Erythroblast (primary cell): ENCODE measurements at regions not wholly inside any gene's neighbourhood (a gene's known extent, or its start where the extent isn't known, plus 50 kb on each side); places are given as distances from the start of the nearest gene placed in this dataset.

Source experiments
- GATA1 ChIP-seq: IDR thresholded peaks from 2 replicates; pipeline ENCODE4 v1.6.1; 2011; ENCODE audit warnings: low read depth, mild to moderate bottlenecking, control low read depth, low read length, moderate library complexity
- POLR2A ChIP-seq: IDR thresholded peaks from 2 replicates; pipeline ENCODE4 v1.6.1; 2011; ENCODE audit warnings: mild to moderate bottlenecking, low read length

- no peak for TF ChIP-seq POLR2A
- no peak for TF ChIP-seq GATA1
These were observed 313.8 kb downstream of the S1PR1 start for GRCh38 chr1:101550581-101550980.
